Central memory CD4-positive, alpha-beta T cell (primary cell): ENCODE measurements at regions not wholly inside any gene's neighbourhood (a gene's known extent, or its start where the extent isn't known, plus 50 kb on each side); places are given as distances from the start of the nearest gene placed in this dataset.

Experiments used
- DNase-seq: peaks from one replicate; pipeline ENCODE4 v3.0.0; 2022

DNA sequence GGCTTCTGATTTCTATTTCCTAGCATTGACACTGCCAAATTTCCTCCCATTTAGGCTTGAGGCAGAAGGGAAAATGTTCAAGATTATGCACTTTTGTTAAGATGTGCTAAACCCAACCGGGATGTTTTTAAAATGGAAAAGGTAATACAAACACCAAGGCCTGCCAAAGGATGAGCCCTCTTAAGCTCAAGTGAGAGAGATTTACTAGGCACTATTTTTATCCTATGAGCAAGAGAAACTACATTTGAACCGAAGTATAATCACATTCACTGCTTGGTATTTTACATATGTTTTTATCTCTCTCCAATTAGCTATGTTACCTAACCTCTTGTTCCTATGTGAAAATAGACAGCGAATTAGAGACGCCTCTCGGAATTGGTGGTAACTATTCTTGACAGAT, 295.8 kb downstream of the GABRB3 start:
- no peak for DNase-seq

DNA sequence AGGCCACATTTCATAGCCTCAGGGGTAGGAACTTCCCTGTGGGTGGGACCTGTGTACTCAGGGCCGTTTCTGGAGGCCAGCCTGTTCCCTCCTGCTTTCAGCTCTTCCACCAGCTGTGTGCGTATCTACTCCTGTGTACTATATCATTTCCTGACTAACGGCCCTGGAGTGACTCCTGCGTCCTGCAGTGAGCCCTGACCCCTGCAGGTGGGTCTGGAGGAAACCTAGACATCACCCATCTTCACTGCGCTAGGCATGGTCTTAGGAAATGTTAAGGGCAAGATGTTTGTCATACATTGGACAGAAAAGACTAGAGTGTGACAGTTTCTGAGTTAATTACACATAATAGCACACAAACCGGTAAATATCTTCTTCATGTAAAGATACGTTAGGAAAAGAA, 297.3 kb downstream of the GABRB3 start:
- DNase-seq, result no peak

DNA sequence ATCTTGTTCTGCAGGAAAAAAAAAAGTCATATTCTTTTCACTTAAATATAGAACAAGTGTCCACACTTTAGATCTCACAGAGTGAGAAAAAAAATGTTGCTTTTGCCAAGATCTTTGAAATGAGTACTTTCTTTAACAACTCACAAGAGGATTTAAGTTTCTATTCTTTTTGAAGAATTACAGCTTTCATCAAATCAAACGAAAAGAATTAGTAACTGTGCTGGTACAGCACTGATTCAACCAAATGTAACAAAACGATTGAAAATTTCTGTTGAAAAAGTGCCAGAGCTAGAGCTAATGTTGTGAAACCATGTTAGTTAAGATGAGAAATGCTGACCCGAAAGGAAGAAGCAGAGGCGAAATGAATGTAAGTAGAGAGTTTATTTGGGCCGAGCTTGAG, 300.2 kb downstream of the GABRB3 start:
- no peak for DNase-seq

DNA sequence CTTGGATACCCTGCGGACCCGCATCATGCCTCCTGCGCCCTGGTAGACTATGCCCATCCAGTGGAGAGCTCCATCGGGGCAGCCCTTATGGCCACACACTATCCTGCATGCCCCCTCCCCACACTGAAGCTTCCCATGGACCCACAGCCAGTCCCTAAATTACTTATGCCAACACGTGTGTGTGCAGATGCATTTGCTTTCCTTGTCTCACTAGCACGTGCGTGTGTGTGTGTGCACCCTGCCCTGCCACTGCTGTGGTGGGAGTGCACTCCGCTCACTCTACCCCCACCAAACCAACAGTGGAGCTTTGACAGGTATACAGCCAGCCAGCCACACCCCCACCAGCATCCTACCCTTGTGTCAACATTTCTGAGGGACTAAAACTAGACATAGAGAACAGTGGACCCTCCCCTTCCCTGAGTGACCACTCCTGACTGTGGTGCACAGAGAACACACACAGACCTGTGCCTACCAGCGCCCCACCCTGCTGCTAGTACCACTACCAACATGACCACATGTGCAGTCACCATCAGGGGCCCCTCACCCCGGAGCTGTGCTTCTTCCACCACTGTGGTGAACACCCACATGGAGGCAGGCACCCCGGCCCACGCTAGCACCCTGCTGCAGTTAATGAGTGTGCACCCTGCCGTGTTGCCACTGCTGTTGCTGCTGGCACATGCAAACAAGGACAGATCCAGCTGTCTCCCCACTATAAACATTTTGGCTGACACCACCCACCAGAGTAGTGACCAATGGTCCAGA, 310.8 kb downstream of the GABRB3 start:
- no peak for DNase-seq

- no peak for DNase-seq
These were observed 312.7 kb downstream of the GABRB3 start for GRCh38 chr15:26460165-26460564.

- DNase-seq, result no peak
These were observed 317.0 kb downstream of the GABRB3 start for GRCh38 chr15:26455828-26456227.

DNA sequence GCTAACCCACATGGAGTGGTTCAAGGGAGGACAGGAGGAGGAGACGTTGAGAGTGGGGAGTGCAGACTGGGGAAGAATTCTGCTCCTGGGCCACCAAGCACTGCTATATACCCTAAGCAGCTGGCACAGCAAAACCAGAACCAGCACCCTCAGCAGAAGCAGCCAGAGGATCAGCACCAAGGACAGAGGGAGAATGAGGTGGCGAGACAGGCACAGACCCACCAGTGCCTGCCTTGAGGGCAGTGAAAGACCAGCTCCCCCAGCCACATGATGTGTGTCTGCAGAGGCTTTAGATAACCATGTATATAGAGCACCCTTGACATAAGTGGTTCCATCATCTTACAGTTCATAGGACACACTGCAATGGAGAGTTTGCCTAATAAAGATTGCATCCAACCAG, 319.0 kb downstream of the GABRB3 start:
- DNase-seq, result no peak

DNA sequence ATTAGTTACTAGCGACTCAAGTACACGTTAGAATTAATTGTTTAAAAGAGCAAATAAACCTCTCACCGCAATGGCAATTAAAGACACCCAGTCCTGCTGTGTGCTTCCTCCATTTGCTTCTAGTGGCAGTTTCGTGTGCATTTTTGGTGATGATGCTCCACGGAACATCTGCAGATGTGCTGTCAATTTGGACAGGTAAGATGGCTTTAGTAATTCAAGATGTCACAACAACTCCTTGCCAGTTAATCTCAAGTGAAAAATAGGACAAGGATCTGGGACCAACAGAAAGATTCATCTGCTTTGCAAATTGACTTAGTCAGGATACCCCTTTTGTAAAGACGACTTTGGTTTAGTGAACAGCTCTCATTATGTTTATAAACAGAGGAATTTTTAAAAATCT, 320.9 kb downstream of the GABRB3 start:
- no peak for DNase-seq

GRCh38 chr15:26449291-26449690, 323.6 kb downstream of the GABRB3 start:
- DNase-seq, result no peak

GRCh38 chr15:26443321-26443720, 329.5 kb downstream of the GABRB3 start:
- no peak for DNase-seq

DNA sequence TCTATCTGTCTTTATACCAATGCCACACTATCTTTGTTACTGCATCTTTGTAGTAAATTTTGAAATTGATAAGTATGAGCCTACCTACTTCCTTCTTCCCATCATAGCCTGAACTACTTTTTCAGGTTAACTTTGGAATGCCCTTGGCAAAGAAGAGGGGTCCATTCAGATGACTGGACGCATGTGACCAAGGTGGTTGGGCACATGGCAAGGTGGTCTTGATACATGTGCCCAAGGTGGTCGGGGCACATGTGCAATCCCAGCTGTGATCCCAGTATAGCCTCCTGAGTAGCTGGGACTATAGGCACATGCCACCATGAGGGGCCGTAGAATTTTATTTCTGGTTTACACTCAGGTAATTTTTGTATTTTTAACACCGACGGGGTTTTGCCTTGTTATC, 330.2 kb downstream of the GABRB3 start:
- DNase-seq, result no peak

DNA sequence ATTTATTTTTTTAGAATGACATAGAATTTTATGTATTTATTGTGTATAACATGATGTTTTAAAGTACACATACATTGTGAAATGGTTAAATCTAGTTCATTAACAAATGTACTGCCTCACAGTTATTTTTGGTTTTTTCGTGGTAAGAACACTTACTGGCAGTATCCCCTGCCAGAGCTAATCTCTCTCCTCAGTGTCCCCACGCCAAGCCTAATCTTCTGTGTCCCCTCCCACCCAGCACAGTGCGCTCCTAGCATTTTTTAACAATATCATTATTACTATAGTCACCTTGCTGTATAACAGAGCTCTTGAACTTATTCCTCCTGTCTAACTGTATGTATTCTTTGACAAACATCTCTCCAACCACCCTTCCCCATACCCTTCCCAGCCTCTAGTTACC, 333.2 kb downstream of the GABRB3 start:
- no peak for DNase-seq

GRCh38 chr15:26438718-26439117, 334.1 kb downstream of the GABRB3 start:
- no peak for DNase-seq

- no peak for DNase-seq
These were observed 334.6 kb downstream of the GABRB3 start for GRCh38 chr15:26438316-26438715.

GRCh38 chr15:26433818-26434217, 339.0 kb downstream of the GABRB3 start:
- DNase-seq, result no peak

- DNase-seq, result no peak
These were observed 339.8 kb downstream of the GABRB3 start for GRCh38 chr15:26433060-26433459.

DNA sequence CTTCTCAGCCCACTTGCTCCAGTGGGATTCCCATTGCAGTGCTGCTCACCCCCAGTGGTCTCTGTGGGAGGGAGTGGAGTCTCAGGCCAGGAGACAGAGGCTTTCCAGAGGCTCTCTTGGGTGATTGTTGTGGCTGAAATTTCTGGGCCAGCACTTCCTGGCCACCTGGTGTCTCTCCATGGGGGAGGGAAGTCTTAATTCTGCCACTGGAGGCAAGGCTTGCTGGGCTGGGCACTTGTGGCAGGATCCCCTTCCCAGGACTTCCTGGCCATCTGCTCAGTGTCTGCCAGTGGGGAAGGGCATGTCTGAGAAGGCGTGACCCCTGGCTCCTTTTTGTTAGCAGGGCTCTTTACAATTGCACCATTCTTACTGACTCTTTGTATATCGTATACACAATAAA, 351.8 kb downstream of the GABRB3 start:
- no peak for DNase-seq

DNA sequence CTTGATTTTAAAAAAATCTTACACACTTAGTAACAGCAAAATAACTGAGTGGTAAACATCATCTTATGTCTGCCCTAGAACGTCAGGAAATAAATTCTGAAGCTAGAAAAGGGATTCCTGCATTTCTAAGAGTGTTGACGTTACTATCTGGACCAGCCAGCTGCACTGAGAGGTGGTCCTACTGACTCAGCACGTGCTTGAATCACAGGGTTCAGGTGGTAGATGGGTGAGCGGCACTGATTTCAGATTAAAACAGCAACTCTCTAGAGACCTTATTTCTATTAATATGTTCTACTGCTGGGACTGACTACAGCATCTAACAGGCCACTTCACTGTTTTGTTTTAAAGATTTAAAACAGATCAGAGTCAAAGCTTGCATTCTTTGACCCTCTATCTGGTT, 377.2 kb downstream of the GABRB3 start:
- DNase-seq, result no peak

- no peak for DNase-seq
These were observed 378.1 kb downstream of the GABRB3 start for GRCh38 chr15:26394801-26395200.

DNA sequence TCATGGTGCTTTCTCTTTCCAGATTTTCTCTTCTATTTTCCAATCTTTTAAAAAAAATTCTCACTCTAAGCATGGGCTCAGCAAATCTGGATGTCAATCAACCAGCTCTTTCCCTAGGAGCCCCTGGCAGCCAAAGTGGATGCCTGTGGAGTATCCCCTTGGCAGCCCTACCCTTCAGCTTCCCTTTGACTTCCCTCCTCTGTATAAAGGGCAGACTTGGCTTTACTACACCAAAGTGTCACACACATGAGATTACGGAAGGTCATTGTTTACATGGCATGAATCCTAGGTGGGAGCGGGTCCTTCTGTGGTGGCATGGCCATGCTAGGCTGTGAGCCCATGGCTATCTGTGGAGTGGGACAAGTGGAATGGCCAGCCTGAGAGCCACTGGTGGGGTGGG, 379.9 kb downstream of the GABRB3 start:
- no peak for DNase-seq

DNA sequence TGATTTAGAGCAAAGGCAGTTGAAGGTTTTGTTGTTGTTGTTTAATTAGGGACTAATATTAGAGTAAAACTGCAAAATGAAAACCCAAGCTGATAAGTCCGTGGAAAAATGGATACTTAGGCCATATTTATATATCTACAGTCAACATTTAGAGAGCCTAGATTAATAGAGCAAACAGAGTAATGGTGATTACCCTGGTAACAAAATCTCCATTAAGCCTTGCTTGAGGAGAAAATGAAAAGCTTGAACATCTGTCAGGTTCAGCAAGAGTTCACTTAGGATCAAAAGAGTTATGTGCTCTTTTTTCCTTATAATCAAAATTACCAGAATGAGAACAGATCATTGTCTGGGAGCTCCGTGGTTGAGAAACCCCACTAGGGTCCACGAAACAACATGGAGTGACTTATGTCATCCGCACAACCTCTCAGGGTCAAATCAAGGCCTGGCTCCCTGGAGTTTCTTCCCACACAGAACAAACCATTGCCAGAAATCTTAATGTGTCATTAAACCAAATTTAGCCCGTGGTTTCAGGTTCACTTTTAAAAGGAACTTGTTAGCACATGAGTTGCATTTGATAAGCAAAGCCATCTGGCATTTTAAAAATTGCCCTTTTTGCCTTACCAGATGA, 381.2 kb downstream of the GABRB3 start:
- DNase-seq, result no peak

DNA sequence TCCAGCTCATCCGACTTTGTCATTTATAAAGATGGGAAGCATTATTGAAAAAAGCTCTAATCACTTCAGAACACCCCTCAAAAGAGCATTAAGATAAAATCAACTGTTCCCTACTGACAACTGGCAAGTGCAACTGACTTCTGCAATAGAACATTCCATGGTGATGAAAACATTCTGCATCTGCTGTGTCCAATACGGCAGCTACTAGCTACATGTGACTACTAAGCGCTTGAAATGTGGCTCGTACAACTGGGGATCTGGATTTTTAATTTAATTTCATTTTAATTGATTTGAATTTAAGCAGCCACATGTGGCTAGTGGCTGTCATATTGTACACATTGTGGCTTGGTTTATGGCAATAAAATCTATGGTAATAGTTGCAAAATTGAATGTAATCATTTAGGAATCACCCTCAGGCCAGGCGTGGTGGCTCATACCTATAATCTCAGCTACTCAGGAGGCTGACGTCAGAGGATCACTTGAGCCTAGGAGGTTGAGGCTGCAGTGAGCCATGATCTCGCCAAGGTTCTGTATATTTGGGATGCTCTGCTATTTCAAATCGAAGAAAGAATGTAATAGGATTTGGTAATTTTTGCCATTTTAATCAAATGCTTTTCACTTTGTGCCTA, 390.3 kb downstream of the GABRB3 start:
- DNase-seq, result no peak

- no peak for DNase-seq
These were observed 394.6 kb downstream of the GABRB3 start for GRCh38 chr15:26378304-26378703.

DNA sequence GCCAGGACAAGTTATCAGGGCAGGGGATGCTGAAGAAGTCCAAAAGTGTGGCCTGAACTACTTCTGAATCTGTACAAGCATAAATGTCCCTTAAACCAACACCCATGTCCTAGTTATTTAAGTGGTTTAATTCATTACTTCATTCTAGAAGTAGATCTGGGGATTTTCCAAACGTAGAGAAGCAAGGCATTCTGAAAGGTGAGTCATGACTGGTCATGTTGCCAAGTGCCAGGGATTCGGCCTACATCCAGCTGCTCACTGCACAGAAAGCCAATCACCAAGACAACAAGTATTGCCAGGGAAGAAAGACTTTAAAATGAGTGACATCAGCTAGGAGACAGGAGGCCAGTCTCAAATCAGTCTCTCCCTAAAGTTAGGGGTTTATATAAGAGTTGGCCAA, 396.6 kb downstream of the GABRB3 start:
- no peak for DNase-seq
